Cerebellar cortex (tissue), 1 donor: ENCODE measurements at regions not wholly inside any gene's neighbourhood (a gene's known extent, or its start where the extent isn't known, plus 50 kb on each side); places are given as distances from the start of the nearest gene placed in this dataset.
"Not testable (repeated sequence)": the region's sequence is repeated elsewhere in the genome, so short reads cannot be mapped to it uniquely, and the experiment has no call there.

ENCODE experiments used
- DNase-seq: peaks from one replicate; pipeline ENCODE4 v3.0.0-alpha.2; 2015; ENCODE audit warnings: low spot score

DNA sequence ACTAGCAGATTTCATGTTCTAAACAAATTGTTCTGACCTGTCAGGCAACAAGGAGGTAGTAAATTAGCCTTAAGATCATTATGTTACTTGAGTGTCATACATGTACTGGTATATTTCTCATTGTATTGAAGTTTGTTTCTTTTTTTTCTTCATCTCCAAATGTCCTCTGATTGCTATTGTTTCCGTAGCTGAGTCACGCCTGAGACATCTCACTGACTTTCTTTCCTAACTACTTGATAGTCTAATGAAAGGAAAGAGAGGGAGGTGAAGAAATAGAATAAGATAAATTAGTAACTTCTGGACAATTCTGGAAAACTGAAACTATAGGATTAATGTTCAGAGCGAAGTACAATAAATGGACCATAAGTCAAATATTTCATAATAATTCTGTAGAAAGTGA, 1049.9 kb downstream of the TSN start:
- no peak for DNase-seq

DNA sequence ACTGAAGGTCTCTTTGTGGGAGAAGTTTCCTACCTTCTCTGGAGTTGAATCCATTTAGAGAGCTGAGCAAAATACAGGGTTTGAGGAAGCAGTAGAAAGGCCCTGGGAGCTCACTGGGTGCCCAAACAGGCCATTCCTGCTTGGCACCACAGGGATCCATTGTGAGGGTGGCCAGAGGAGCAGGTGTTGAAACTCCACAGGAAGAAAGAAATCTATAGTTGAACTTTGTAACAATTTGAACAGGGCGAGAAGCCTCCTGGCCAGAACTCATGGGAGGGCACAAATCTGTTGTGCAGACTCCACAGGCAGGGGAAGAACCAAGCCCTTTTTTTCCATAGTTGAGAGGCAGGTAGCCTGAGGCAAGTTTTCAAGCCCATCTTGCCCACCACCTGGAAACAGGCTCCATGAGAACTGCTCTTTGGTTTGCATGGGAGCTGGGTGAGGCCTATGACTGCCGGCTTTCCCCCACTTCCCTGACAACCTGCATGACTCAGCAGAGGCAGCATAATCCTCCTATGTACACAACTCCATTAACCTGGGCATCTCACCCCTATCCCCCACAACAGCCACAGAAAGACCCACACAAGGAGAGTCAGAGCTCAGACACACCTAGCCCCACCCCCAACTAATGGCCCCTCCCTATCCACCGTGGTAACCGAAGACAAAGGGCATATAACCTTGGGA, 1053.0 kb downstream of the TSN start:
- DNase-seq, result no peak

DNA sequence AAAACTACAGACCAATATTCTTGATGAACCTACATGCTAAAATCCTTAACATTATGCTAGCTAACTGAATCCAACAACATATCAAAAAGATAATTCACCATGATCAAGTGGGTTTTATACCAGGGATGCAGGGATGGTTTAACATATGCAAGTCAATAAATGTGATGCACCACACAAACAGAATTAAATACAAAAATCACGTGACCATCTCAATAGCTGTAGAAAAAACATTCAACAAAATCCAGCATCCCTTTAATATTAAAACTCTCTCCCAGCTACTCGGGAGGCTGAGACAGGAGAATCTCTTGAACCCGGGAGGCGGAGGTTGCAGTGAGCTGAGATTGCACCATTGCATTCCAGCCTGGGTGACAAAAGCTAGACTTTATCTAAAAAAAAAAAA, 1056.8 kb downstream of the TSN start:
- not testable (repeated sequence) for DNase-seq

DNA sequence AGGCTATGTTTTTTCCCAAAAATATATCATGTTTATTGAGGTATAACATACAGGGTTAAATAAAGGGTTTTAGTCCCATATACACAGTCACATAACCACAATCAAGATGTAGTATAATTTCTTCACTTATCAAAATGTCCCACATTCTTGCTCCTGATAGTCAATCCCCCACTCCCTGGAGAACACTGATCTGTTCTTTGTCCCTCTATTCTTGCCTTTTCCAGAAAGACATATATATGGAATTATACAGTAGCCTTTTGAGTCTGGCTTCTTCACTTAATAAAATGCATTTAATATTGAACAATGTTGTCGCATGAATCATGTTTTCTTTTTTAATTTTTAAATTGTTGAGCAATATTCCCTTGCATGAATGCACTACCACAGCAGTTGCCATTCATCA, 1059.7 kb downstream of the TSN start:
- no peak for DNase-seq

DNA sequence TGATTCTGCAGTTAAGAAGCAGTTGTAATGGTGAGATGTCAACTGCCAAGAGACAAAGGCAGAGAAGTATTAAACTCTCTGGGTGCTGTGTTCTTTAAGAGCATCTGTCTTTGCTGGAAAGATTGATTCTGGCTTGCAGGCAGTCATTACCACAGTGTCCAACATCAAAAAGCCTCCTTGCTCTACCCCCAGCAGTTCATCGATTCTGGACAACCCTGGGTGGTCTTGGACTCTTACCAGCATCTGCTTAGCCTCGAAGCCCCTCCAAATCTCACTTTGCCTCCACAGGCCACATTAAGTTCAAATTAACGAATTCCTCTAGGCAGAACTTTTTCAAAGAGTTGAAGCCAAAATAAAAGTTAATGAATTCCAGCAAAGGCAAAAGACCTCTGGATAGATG, 1061.4 kb downstream of the TSN start:
- no peak for DNase-seq

DNA sequence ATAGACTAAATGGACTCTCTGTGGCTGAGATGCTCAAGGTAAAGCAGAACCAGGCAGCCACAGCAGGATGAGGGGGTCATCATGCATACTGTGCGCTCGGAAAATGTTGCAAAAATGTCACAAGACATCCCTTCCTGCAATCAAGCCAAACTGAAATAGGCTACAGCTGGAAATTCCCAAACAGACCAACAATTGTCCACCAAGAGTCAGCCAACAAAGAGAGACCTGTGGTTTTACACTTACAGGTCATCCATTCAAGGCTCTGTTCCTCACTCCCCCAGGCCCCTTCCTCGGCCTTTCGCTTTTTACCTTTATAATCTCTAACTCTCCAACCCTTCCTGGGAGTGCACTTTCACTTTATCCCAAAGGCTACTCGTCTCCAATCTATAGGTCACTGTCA, 1066.9 kb downstream of the TSN start:
- no peak for DNase-seq

DNA sequence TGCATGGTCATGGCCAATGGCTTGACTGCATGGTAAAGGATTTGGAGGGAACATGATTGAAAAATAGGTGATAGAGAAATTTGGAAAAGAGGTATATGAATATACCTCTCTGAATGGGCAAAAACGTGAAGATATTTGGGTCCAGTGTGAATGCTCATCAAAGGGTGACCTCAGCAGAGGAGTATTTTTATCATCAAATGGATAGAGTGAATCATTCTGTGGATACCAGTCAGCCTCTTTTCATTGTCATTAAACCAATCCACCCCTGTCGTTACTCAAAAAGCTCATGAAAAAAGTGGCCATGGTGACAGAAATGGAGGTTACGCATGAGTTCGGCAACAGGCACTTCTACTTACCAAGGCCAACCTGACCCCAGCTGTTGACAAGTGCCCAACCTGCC, 1074.7 kb downstream of the TSN start:
- no peak for DNase-seq

DNA sequence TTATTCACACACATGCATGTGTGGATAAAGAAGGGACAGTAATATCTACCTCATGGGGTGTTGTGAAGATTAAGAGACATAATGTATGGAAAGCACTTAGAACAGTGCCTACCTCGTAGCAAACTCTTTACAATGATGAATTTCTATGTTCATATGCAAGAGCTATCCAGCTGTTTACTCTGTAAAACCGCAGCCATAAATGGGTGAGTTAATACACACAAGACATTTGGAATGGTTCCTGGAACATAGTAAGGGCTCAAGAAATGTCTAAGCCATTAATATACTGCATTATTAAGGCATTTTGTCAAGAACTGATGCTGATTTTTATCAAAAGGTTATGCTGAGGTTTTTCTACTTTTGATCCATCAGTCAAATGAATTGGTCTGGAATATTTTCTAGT, 1076.2 kb downstream of the TSN start:
- no peak for DNase-seq

DNA sequence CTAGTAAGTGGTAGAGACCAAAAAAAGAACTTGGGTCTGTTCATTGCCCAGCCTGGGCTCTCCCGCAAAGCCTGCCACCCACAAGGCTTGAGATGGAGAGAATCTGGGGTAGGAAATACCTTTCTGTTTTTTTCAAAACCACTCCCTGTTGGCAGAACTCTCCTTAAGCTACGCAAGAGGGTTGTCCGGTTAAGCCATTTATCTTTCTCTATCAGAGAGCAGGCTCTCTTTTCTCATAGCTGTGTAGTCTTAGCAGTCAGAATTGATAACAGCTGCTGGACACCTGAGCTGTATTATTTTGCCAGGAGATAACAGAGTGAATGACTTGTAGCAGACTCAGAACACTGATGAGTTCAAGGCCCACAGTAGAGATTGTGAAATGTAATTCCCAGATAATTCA, 1088.1 kb downstream of the TSN start:
- no peak for DNase-seq

DNA sequence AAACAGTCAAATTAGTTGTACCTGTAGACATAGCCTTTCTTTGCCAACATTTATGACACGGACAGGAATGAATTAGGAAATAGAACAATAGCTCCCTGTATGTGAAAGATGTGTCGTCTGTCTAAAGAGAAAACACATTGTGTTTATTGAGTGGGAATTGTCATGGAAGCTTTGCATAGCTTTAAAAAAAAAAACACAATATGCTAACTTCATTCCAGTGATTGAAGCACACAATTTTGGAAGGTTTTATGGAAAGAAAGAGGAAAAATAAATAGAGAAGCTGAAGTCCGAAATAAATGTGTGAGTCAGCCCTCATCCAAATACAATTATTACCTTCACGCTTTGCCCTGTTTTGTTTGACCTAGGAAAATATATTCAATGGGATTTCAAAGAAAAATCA, 1095.7 kb downstream of the TSN start:
- DNase-seq, result no peak

DNA sequence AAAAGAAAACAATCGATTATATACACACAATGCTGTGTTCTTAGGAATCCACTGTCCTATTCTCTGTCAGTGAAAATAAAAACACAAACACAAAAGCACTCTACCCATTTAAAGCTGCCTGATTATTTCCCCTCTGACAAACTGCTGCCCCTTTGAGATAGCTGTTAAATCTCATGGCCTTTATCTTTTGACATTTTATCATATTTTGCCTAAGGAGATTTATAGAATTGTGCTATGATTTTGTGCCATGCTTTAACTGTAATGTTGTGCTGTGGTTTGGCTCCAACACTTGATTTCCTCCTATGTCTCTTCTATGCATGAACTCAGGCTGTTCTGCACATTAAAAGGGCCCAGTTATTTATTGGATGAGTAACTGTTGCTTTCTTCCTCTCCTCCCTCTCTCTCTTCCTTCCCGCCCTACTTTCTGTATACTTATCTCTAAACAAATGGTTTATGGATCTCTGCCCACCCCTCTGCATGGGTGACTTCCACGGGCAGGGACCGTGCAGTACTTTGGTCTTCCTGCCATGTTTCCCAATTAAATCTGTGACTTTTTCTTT, 1096.6 kb downstream of the TSN start:
- no peak for DNase-seq

DNA sequence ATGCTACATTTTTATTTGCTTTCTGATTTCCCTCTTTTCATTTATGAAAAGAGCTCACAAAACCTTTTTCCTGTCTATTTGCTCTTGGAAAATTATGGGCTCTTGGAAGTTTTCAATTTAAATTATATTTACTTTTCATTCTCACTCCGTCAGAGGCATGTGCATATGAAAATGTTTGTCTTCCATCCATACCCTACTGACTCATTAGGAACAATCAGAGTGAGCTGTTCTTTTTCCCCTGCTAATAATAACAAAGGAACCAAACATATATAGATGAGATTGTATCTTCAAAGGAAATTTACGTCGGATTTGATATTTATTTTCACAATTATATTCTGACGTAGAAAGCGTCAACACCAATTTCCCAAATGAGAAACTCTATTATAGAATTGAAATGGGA, 1101.2 kb downstream of the TSN start:
- DNase-seq, result no peak

DNA sequence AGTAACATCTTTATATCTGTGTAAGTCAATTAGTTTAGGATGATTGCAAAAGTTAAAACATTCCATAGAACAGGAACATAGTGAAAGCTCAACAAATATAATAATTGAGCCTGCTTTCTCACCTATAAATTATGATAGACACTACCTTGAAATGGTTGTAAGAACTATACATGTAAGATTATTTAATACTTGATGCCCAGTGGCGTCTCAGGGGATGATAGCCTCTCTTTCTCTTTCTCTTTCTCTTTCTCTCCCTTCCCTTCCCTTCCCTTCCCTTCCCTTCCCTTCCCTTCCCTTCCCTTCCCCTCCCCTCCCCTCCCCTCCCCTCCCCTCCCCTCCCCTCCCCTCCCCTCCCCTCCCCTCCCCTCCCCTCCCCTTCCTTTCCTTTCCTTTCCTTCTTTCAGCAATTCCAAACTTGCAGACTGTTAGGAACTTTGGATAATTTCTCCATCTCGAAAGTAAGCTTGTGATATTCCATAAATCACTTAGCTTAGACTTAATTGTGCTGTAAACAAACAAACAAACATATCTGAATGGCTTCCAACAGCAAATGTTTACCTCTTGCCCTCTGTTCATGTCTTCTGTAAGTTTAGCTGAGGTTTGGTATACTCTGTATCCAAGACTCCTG, 1102.7 kb downstream of the TSN start:
- no peak for DNase-seq

DNA sequence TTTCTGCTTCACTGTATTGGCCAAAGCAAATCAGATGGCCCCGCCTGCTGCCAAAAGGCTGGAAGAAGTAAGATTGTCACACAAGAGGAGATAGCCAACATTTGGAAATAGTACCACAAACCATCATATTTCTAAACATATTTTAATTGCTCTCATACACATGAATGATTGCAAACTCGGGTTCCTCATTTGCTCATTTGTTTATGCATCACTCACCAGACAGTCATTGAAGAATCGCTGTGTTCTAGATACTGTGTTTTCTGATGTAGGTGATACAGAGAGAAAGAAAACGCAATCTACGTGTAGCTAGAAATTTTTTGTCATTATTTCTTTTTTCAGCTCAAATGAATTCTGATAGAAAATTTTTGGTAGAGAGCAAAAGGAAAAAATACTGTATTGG, 1103.4 kb downstream of the TSN start:
- no peak for DNase-seq

DNA sequence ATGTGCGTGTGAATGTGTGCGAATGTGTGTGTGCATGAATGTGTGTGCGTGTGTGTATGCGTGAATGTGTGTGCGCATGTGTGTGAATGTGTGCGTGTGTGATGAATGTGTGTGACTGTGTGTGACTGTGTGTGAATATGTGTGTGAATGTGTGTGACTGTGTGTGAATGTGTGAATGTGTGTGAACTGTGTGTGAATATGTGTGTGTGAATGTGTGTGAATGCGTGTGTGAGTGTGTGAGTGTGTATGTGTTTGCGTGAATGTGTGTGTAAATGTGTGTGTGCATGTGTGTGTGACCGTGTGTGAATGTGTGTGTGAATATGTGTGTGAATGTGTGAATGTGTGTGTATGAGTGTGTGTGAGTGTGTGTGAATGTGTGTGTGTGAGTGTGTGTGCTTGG, 1103.8 kb downstream of the TSN start:
- DNase-seq, result no peak

DNA sequence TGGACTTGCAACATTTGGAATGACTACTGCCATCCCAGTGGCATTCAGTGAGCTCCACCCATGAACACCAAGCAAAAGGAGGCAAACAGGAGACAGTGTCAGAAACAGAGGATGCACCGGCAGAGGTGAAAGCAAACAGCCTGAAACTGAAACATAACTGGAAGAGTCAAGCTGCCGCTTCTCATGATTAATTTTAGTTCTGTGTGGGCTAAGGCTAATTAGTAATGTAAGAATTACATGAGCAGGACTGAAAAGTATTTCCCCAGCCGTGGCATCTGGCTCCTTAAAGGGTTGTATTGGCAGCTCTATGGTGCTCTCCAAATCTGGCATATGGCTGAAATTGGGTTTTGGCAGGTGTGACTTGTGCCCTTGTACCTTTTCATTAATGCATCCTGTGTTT, 1108.1 kb downstream of the TSN start:
- DNase-seq, result peak; percentile 9

DNA sequence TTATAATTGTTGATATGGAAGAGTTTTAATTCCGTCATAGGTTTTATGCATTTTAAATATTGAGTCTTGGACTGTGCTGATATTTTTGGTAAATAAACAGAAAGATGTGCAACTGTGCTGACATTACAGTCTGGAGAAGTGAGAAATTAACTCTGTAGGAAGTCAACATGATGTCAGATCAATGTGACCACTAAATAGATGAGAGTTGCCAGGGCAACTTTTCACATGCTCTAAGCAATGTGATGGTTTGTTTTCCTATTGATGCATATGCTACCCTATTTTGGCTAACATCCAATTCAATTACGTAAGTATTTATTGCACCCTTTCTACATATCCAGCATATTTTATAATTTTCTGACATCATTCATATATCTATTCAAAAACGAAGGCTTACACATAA, 1109.3 kb downstream of the TSN start:
- no peak for DNase-seq

DNA sequence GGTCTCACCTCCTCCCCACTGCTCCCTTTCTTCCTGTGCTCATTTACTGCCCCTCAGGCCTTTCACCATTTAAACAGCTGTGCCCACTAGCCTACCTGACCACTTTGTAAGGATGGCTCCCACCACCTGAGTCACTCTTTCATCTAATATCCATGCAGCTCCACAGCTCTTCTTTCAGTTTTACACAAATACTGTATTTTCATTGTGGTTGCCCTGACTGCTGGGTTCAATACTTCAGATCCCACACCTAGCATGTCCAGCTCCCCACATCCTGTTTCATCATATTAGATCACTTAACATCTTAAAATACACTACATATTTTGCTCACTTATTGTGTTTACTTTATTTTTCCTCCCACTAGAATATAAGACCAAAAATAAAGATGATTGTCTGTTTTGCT, 1110.6 kb downstream of the TSN start:
- no peak for DNase-seq

DNA sequence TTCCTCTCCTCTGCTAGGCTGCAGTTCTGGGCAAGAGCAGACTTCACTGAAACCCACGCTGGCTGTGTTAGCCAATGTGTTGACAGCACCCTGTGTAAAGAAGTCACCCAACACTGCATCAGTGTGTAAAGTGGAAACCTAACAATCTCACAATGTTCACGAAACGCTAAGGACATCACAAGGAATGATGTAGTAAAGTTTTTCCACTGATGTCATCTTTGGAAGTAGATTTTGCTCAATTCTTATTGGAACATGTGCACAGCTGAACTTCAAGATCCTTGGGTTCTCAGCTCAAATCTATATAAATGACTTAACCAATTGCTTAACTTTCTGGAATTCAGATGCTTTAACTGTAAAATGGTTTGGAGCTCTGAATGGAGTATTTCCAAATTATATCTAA, 1112.5 kb downstream of the TSN start:
- DNase-seq, result no peak

DNA sequence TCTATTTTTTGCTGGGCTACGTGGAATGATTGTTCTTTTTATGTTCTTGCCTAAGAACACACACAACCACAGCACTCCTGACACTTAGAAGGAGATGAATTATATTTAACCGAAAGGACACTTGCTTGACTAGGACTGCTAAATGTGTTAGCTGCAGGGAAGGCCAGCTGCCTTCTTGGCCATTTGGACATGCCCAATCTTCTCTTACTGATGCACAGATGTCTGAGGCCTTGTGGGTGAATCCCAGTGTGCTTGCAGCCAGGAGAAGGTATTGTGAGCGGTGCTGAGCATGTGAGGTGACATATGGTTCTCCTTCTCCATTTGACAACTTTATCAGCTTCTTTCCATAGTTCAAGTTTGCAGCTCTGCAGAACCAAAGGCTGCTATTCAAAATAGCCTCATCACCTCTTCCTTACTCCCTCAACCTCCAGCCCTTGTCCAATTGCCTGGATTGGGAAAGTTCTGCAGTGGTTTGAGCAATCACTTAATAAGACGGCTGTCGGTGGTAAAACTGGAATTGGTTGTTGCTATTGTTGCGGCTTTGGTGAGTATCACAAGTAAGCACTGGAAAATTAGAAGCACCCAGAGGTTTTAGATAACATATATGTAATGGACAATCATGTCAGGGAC, 1113.3 kb downstream of the TSN start:
- no peak for DNase-seq

DNA sequence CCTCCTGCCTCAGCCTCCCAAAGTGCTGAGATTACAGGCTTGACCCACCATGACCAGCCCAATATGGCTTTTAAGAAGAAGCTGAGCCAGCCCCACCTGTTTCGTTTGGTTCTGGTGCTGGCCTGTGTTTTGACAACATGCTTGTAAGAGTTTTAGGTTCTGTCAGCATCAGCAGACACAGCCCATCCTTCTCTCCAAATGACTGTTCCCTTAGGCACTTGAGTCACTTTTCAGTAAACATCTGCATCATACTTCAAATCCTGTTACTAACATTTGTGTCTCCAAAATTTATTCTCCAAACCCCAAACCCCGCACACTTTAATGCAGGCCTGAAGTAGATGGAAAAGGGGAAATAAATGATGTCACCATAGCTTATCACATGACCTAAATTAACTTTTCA, 1118.5 kb downstream of the TSN start:
- no peak for DNase-seq

DNA sequence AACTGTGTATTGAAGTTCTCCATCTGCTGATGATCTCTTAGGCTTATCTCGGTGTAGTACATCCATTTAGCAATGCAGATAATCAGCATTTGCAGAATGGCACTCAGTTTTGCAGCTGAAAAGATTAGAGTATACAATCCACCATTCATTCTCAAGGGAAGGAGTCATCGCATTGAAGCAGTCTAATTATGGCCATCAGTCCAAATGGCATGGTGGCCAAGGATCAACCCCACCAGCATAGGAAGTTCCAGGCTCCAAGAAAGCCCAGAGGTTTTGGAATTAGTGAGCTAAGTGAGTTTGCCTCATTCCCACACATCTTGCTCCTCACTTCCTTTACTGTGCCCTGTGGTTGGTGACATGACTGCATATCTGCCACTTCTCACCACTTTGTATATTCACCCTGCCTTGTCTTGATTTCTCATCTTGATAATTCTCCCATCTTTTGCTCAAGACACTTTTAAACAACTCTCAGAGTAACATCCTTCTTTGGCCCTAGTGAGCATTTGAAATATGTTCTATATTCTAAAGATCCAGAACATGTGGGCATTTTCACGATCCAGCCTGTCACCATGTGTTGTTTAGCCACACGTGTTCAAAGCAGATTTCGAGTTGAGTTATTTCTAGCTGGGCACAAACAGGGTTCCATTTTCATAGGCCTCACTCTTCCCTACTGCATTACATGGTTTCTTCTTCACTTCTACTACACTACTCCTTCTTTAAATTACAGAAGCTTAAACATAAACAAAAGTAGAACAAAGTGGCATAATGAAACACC, 1119.8 kb downstream of the TSN start:
- DNase-seq, result no peak

DNA sequence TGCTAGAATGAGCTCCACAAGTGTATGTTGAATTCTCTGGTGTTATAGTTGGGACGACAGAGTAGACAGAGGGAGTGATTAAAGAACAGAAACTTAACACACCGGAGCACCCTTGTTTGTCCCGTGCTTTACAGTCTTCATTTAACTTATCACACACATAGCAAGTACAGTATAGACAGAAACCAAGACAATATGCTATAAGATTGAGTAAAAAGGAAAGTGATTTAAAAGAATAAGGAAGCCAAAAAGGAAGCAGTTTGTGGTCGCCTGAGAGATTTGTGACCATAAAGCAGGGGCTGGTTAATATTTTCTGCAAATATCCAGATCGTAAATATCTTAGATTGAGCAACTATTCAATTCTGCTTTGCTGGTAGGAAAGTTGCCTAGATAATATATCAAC, 1128.4 kb downstream of the TSN start:
- DNase-seq, result no peak
